GM23248 (cell line): ENCODE measurements at regions not wholly inside any gene's neighbourhood (a gene's known extent, or its start where the extent isn't known, plus 50 kb on each side); places are given as distances from the start of the nearest gene placed in this dataset.

Source experiments
- DNase-seq: peaks from one replicate; pipeline ENCODE4 v3.0.0-alpha.2; 2015
- H2AFZ ChIP-seq: fragments of 200-600 bp; sonication (generic); 2 replicates; pipeline ENCODE4 v1.6.1; 2016; ENCODE audit warnings: antibody characterized with exemption
- H3F3A ChIP-seq: fragments of 200-600 bp; sonication (generic); 2 replicates; pipeline ENCODE4 v1.6.1; 2016; ENCODE audit warnings: mild to moderate bottlenecking, antibody characterized with exemption, mixed run types; ENCODE audit not compliant: insufficient read depth
- H3K27ac ChIP-seq: fragments of 200-600 bp; sonication (generic); 2 replicates; pipeline ENCODE4 v1.5.1; 2016; ENCODE audit warnings: mild to moderate bottlenecking
- H3K27me3 ChIP-seq: fragments of 200-600 bp; sonication (generic); replicated peaks from 2 replicates; pipeline ENCODE4 v1.6.1; 2016; ENCODE audit warnings: mild to moderate bottlenecking; ENCODE audit not compliant: insufficient read depth
- H3K36me3 ChIP-seq: fragments of 200-600 bp; sonication (generic); 2 replicates; pipeline ENCODE4 v1.6.1; 2016; ENCODE audit warnings: low read depth, mild to moderate bottlenecking
- H3K4me1 ChIP-seq: fragments of 200-600 bp; sonication (generic); 2 replicates; pipeline ENCODE4 v1.6.1; 2016; ENCODE audit warnings: mild to moderate bottlenecking; ENCODE audit not compliant: insufficient read depth
- H3K4me2 ChIP-seq: fragments of 200-600 bp; sonication (generic); one replicate; pipeline ENCODE4 v1.6.1; 2016; ENCODE audit warnings: mild to moderate bottlenecking; ENCODE audit not compliant: unreplicated experiment
- H3K4me3 ChIP-seq: fragments of 200-600 bp; sonication (generic); 2 replicates; pipeline ENCODE4 v1.5.1; 2016; ENCODE audit warnings: mild to moderate bottlenecking
- H3K79me2 ChIP-seq: fragments of 200-600 bp; sonication (generic); 2 replicates; pipeline ENCODE4 v1.6.1; 2016; ENCODE audit warnings: mild to moderate bottlenecking; ENCODE audit not compliant: insufficient read depth
- H3K9ac ChIP-seq: fragments of 200-600 bp; sonication (generic); 2 replicates; pipeline ENCODE4 v1.6.1; 2016; ENCODE audit warnings: mild to moderate bottlenecking
- H3K9me2 ChIP-seq: fragments of 200-600 bp; sonication (generic); 2 replicates; pipeline ENCODE4 v1.6.1; 2016; ENCODE audit warnings: mixed run types, mild to moderate bottlenecking, moderate library complexity; ENCODE audit not compliant: insufficient read depth
- H3K9me3 ChIP-seq: fragments of 200-600 bp; sonication (generic); one replicate; pipeline ENCODE4 v1.6.1; 2017; ENCODE audit warnings: low read depth
- H4K20me1 ChIP-seq: fragments of 200-600 bp; sonication (generic); 2 replicates; pipeline ENCODE4 v1.6.0; 2016; ENCODE audit not compliant: insufficient read depth
- EZH2 ChIP-seq: fragments of 200-600 bp; sonication (generic); IDR thresholded peaks from 2 replicates; pipeline ENCODE4 v1.6.1; 2018; ENCODE audit warnings: antibody characterized with exemption, mild to moderate bottlenecking; ENCODE audit not compliant: insufficient read depth, poor library complexity, severe bottlenecking
- EZH2phosphoT487 ChIP-seq: fragments of 200-600 bp; sonication (generic); IDR thresholded peaks from 2 replicates; pipeline ENCODE4 v1.6.1; 2018; ENCODE audit warnings: antibody characterized with exemption, moderate library complexity, mild to moderate bottlenecking, low read depth; ENCODE audit not compliant: insufficient read depth
- WGBS, 2 experiments: methylation state at CpG; one replicate each; pipeline ENCODE4 v1.1.6; 2015 to 2017; ENCODE audit warnings: low lambda C conversion rate in 2 of 2, low coverage in 1 of 2; ENCODE audit errors: missing lambda C conversion rate in 2 of 2; 5-methylcytosine and 5-hydroxymethylcytosine counted together
- in situ Hi-C: fragments of 300-500 bp; cut with MboI; formaldehyde crosslinking; loops from 2 replicates; pipeline ENCODE4 v1.15.0; 2020

GRCh38 chr15:59834528-59834927, 145.4 kb upstream of the BNIP2 start:
- DNase-seq, result no peak
- no peak overlapping the region for H3K4me2 ChIP-seq
- H3F3A ChIP-seq, result no peaks in the 10 kb centered on the region
- no peak overlapping the region for H2AFZ ChIP-seq
- in situ Hi-C loops, result no loop called here
- TF ChIP-seq EZH2 (no peak), EZH2phosphoT487 (no peak)
- no peaks in the 10 kb centered on the region for H3K9me2 ChIP-seq
- H3K27me3 ChIP-seq, result no peaks in the 10 kb centered on the region
- H3K4me3 ChIP-seq, result no peak overlapping the region
- H3K27ac ChIP-seq, result no peak overlapping the region
- no peaks in the 10 kb centered on the region for H3K79me2 ChIP-seq
- H3K36me3 ChIP-seq, result no peaks in the 10 kb centered on the region
- 45 to 57% methylated on average over 3 of the region's 3 CpGs for WGBS, 2 experiments
- no peak overlapping the region for H3K9ac ChIP-seq
- no peaks in the 10 kb centered on the region for H4K20me1 ChIP-seq
- no peaks in the 10 kb centered on the region for H3K4me1 ChIP-seq
- no peaks in the 10 kb centered on the region for H3K9me3 ChIP-seq

GRCh38 chr15:59833366-59833765, 144.2 kb upstream of the BNIP2 start:
- H2AFZ ChIP-seq, result no peak overlapping the region
- TF ChIP-seq EZH2phosphoT487 (no peak), EZH2 (no peak)
- no peaks in the 10 kb centered on the region for H3K9me3 ChIP-seq
- H3K4me3 ChIP-seq, result no peak overlapping the region
- no peaks in the 10 kb centered on the region for H3K9me2 ChIP-seq
- no peaks in the 10 kb centered on the region for H3K4me1 ChIP-seq
- H3K79me2 ChIP-seq, result no peaks in the 10 kb centered on the region
- no peak for DNase-seq
- no peaks in the 10 kb centered on the region for H3K27me3 ChIP-seq
- in situ Hi-C loops, result no loop called here
- H3K27ac ChIP-seq, result no peak overlapping the region
- no peak overlapping the region for H3K9ac ChIP-seq
- no peak overlapping the region for H3K4me2 ChIP-seq
- H3F3A ChIP-seq, result no peaks in the 10 kb centered on the region
- 35 to 50% methylated on average over 3 of the region's 3 CpGs for WGBS, 2 experiments
- H4K20me1 ChIP-seq, result no peaks in the 10 kb centered on the region
- H3K36me3 ChIP-seq, result no peaks in the 10 kb centered on the region

GRCh38 chr15:59830873-59831272, 141.8 kb upstream of the BNIP2 start:
- in situ Hi-C loops, result no loop called here
- H3F3A ChIP-seq, result no peaks in the 10 kb centered on the region
- WGBS, 2 experiments, result 77 to 90% methylated on average over 5 of the region's 5 CpGs
- H3K27me3 ChIP-seq, result no peaks in the 10 kb centered on the region
- no peaks in the 10 kb centered on the region for H3K9me3 ChIP-seq
- H3K79me2 ChIP-seq, result no peaks in the 10 kb centered on the region
- no peaks in the 10 kb centered on the region for H3K4me1 ChIP-seq
- H2AFZ ChIP-seq, result no peak overlapping the region
- TF ChIP-seq EZH2, result no peak
- no peak for TF ChIP-seq EZH2phosphoT487
- H3K36me3 ChIP-seq, result no peaks in the 10 kb centered on the region
- no peak for DNase-seq
- no peak overlapping the region for H3K4me3 ChIP-seq
- H3K9ac ChIP-seq, result no peak overlapping the region
- no peak overlapping the region for H3K27ac ChIP-seq
- no peak overlapping the region for H3K4me2 ChIP-seq
- no peaks in the 10 kb centered on the region for H3K9me2 ChIP-seq
- no peaks in the 10 kb centered on the region for H4K20me1 ChIP-seq

GRCh38 chr15:59830098-59830497, 141.0 kb upstream of the BNIP2 start:
- H3F3A ChIP-seq, result no peaks in the 10 kb centered on the region
- no peaks in the 10 kb centered on the region for H3K9me3 ChIP-seq
- no peak for DNase-seq
- no peaks in the 10 kb centered on the region for H3K4me1 ChIP-seq
- H4K20me1 ChIP-seq, result no peaks in the 10 kb centered on the region
- no peak overlapping the region for H3K27ac ChIP-seq
- H3K9ac ChIP-seq, result no peak overlapping the region
- H2AFZ ChIP-seq, result no peak overlapping the region
- in situ Hi-C loops, result no loop called here
- no peaks in the 10 kb centered on the region for H3K27me3 ChIP-seq
- no peaks in the 10 kb centered on the region for H3K79me2 ChIP-seq
- H3K9me2 ChIP-seq, result no peaks in the 10 kb centered on the region
- H3K36me3 ChIP-seq, result no peaks in the 10 kb centered on the region
- no peak overlapping the region for H3K4me3 ChIP-seq
- WGBS, 2 experiments, result 51 to 64% methylated on average over 2 of the region's 2 CpGs
- no peak overlapping the region for H3K4me2 ChIP-seq
- TF ChIP-seq EZH2 (no peak), EZH2phosphoT487 (no peak)

GRCh38 chr15:59828861-59829260, 139.7 kb upstream of the BNIP2 start:
- Histone ChIP-seq H3K4me2 (no peak overlapping the region), H3K4me3 (no peak overlapping the region), H2AFZ (no peak overlapping the region), H3K27me3 (no peaks in the 10 kb centered on the region), H4K20me1 (no peaks in the 10 kb centered on the region), H3F3A (no peaks in the 10 kb centered on the region), H3K27ac (no peak overlapping the region), H3K9me3 (no peaks in the 10 kb centered on the region), H3K79me2 (no peaks in the 10 kb centered on the region), H3K9ac (no peak overlapping the region), H3K4me1 (no peaks in the 10 kb centered on the region), H3K36me3 (no peaks in the 10 kb centered on the region), H3K9me2 (no peaks in the 10 kb centered on the region)
- no peak for DNase-seq
- WGBS, 2 experiments, result 65 to 68% methylated on average over 15 of the region's 15 CpGs
- no peak for TF ChIP-seq EZH2phosphoT487
- TF ChIP-seq EZH2, result no peak
- in situ Hi-C loops, result no loop called here
